Dendritic cell treated with granulocyte-macrophage colony-stimulating factor and Interleukin-4, amounts not matched to agents 40 ng/mL and 50 ng/mL, for 4 days (primary cell): ENCODE measurements at regions not wholly inside any gene's neighbourhood (a gene's known extent, or its start where the extent isn't known, plus 50 kb on each side); places are given as distances from the start of the nearest gene placed in this dataset.

Experiments
- H3K27ac Mint-ChIP-seq: one replicate; pipeline ENCODE4 v1.8.0; 2022; ENCODE audit warnings: mild to moderate bottlenecking, mixed read lengths
- H3K27me3 Mint-ChIP-seq: one replicate; pipeline ENCODE4 v1.8.0; 2022; ENCODE audit warnings: mild to moderate bottlenecking, mixed read lengths
- H3K36me3 Mint-ChIP-seq: one replicate; pipeline ENCODE4 v1.8.0; 2022; ENCODE audit warnings: low read depth, mixed read lengths
- H3K4me1 Mint-ChIP-seq: one replicate; pipeline ENCODE4 v1.8.0; 2022; ENCODE audit warnings: low read depth, mixed read lengths
- H3K4me3 Mint-ChIP-seq: one replicate; pipeline ENCODE4 v1.8.0; 2022; ENCODE audit warnings: mild to moderate bottlenecking, moderate library complexity, mixed read lengths
- H3K9me3 Mint-ChIP-seq: one replicate; pipeline ENCODE4 v1.8.0; 2022; ENCODE audit warnings: mixed read lengths
- intact Hi-C: fragments of 100-400 bp; cut with micrococcal nuclease; formaldehyde crosslinking; loops from one replicate; pipeline ENCODE4 v1.15.0; 2022

DNA sequence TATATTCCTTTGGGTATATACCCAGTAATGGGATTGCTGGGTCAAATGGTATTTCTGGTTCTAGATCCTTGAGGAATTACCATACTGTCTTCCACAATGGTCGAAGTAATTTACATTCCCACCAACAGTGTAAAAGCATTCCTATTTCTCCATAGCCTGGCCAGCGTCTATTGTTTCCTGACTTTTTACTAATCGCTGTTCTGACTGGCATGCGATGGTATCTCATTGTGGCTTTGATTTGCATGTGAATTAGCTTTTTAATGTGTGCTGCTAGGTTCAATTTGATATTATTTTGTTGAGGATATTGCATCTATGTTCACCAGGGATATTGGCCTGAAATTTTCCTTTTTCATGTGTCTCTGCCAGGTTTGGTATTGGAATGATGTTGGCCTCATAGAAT is 67.4 kb upstream of the VRK2 start:
- Mint-ChIP-seq H3K4me3 (no peak overlapping the region), H3K36me3 (no peaks in the 10 kb centered on the region), H3K4me1 (no peaks in the 10 kb centered on the region), H3K9me3 (peaks cover 23% of the 10 kb centered on the region), H3K27me3 (no peaks in the 10 kb centered on the region), H3K27ac (no peak overlapping the region)
- intact Hi-C loops = no loop called here

DNA sequence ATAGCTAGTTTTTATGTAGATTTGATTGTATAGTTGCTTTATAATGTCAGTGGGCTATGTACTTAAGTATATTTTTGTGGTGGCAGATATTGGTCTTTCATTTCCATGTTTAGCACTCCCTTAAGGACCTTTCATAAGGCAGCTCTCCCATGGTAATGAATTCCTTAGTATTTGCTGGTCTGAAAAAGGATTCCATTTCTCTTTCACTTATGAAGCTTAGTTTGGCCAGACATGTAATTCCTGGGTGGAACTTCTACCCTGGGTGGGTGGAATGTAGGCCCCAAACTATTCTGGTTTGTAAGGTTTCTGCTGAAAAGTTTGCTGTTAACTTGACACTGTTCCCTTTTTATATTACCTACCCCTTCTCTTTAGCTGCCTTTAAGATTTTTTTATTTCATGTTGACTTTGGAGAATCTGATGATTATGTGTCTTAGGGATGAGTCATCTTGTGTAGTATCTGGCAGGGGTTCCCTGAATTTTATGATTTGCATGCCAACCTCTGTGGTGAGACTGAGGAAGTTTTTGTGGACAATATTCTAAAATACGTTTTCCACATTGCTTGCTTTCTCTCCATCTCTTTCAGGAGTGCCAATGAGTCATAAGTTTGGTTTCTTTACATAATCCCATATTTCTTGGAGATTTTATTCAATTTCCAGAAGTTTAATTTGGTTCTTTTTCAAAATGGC is 65.4 kb upstream of the VRK2 start:
- H3K27me3 Mint-ChIP-seq = no peaks in the 10 kb centered on the region
- H3K4me3 Mint-ChIP-seq = no peak overlapping the region
- H3K27ac Mint-ChIP-seq = no peak overlapping the region
- no peaks in the 10 kb centered on the region for H3K36me3 Mint-ChIP-seq
- H3K9me3 Mint-ChIP-seq = peaks cover 23% of the 10 kb centered on the region
- H3K4me1 Mint-ChIP-seq = no peaks in the 10 kb centered on the region
- intact Hi-C loops = no loop called here

DNA sequence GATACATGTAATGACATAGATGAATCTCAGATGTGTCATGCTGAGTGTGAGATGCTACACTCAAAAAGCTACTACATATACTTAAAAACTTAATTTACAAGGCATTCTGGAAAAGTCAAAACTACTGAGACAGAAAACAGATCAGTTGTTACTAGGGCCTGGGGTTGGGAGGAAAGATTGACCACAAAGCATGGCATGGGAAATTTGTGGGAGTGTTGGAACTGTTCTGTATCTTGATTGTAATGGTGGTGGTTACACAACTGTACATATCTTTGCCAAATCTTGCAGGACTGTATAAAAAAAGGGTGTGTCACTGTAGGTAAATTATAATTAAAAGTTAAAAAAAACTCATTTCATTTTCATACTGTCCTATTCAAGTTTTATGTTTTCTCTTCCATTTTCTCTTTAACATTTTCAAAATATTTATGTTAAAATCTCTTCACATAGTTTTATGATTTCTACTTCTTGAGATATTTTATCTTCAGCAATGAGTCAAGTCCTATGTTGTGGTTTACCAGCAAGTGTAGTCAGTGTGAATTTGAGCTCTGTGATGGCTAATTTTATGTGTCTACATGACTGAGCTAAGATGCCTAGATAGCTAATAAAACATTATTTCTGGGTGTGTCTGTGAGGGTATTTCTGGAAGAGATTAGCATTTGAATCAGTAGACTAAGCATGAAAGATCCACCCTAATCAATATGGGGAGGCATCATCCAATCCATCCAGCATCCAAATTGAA is 58.6 kb upstream of the VRK2 start:
- Mint-ChIP-seq H3K4me3 (no peak overlapping the region), H3K4me1 (no peaks in the 10 kb centered on the region), H3K9me3 (peaks cover 4% of the 10 kb centered on the region), H3K27ac (no peak overlapping the region), H3K36me3 (no peaks in the 10 kb centered on the region), H3K27me3 (no peaks in the 10 kb centered on the region)
- intact Hi-C loops = no loop called here

DNA sequence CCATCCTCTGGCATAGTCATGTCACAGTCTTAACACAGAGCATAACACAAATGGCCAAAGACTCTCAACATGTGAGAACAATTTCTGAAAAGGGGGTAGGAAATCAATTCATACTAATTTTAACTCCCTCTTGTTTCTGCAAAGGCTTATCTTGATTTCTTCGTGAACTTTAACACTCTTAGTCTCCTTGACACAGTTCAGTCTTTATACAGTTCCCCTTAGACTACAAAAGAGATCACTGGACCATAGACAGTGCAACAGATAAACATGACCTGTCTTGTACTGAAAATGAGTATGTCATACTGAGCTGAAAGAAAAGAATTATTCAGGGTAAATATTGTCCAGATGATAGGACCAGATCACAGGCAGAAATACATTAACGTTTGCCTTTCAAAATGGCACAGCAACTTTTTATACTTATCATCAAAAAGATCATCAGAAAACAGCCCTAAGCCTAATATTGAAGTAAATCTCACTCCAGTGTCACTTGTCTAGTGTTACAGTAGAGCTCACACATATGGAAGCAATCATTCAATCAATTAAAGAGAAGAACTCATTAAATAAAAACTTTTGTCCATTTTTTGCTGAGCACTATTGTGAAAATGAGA is 56.4 kb upstream of the VRK2 start:
- no peaks in the 10 kb centered on the region for H3K27me3 Mint-ChIP-seq
- H3K4me1 Mint-ChIP-seq = no peaks in the 10 kb centered on the region
- H3K4me3 Mint-ChIP-seq = no peak overlapping the region
- no peaks in the 10 kb centered on the region for H3K9me3 Mint-ChIP-seq
- intact Hi-C loops = no loop called here
- H3K36me3 Mint-ChIP-seq = no peaks in the 10 kb centered on the region
- no peak overlapping the region for H3K27ac Mint-ChIP-seq
